ENCODE measurements at regions not wholly inside any gene's neighbourhood (a gene's known extent, or its start where the extent isn't known, plus 50 kb on each side); places are given as distances from the start of the nearest gene placed in this dataset.

DNA sequence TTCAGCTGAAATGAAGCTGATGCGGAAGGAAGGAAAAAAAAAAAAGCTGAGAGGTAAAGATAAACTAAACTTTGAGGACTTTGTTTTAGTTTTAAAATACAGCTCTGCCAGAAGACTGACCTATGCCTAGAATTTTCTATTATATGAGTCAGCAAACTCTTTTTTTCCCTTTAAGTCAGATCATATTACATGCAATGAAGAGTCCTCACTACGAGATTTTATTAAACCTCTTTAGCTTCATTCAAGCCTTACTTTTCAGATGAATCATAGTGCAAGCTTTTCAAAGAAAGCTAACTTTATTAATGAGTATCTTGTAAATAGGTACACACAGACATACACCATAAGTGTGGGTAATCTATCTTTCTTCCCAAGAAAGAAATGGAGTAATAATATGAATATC lies 57.8 kb upstream of the FSCB start:
- POLR2A ChIA-PET: no interaction called here
- CTCF ChIA-PET (ENCODE audit: low intra/inter-chr PET ratio): no interaction called here
- H4K20me1 ChIP-seq (replicated peaks; ENCODE audit: control insufficient read depth, insufficient read depth, low read length): no peaks in the 10 kb centered on the region
- H3K4me2 ChIP-seq (ENCODE audit: insufficient read depth, low read length): no peak overlapping the region
- DNase-seq (ENCODE audit: extremely low read depth in 1 of 4, low spot score in 3 of 4): no peak
- intact Hi-C loops (cut with micrococcal nuclease): no loop called here
- no peak for ATAC-seq
- FAIRE-seq: no peak
- in situ Hi-C loops (cut with MboI): no loop called here
- TF ChIP-seq KAT7 (CRISPR knock-in tag; IDR thresholded peaks at IDR 0.05; ENCODE audit: borderline replicate concordance): no peak
- BruUV-seq (replicated peaks): no TSS peak
- H3K4me3 ChIP-seq: no peak overlapping the region
- WGBS (ENCODE audit: insufficient coverage, low coverage, missing lambda C conversion rate): 8% methylated on average over 2 of the region's 2 CpGs
- H3K27ac ChIP-seq (ENCODE audit: extremely low read depth, low read depth, low read length): no peak overlapping the region
- H2AFZ ChIP-seq (ENCODE audit: low read depth, low read length): no peak overlapping the region
- no peaks in the 10 kb centered on the region for H3K4me1 ChIP-seq (replicated peaks in 1 of 2; ENCODE audit: control insufficient read depth in 2 of 2, insufficient read depth in 2 of 2, low read length in 2 of 2)
- H3K36me3 ChIP-seq (ENCODE audit: control insufficient read depth, insufficient read depth, low read length): no peaks in the 10 kb centered on the region
- no peaks in the 10 kb centered on the region for H3K9me1 ChIP-seq (ENCODE audit: control insufficient read depth, insufficient read depth, low read length)
- H3K27me3 ChIP-seq (ENCODE audit: control insufficient read depth in 2 of 2, insufficient read depth in 2 of 2, low read length in 2 of 2): no peaks in the 10 kb centered on the region
- no peak overlapping the region for H3K9ac ChIP-seq (ENCODE audit: insufficient read depth in 1 of 2, low read depth in 2 of 2, low read length in 2 of 2)
- no peaks in the 10 kb centered on the region for H3K9me3 ChIP-seq (replicated peaks; ENCODE audit: control insufficient read depth, insufficient read depth, low read depth, low read length)
- no peaks in the 10 kb centered on the region for H3K79me2 ChIP-seq (ENCODE audit: control insufficient read depth, insufficient read depth, low read length)

Data from K562 (cell line).